SH-SY5Y (cell line): ENCODE measurements at regions not wholly inside any gene's neighbourhood (a gene's known extent, or its start where the extent isn't known, plus 50 kb on each side); places are given as distances from the start of the nearest gene placed in this dataset.

Experiments
- GATA2 ChIP-seq: IDR thresholded peaks from 2 replicates; pipeline ENCODE4 v1.6.1; 2011; ENCODE audit warnings: mild to moderate bottlenecking, low read depth, low read length
- GATA3 ChIP-seq: IDR thresholded peaks from 2 replicates; pipeline ENCODE4 v1.6.1; 2011; ENCODE audit warnings: low read depth, mild to moderate bottlenecking, low read length, moderate library complexity

GRCh38 chr3:182671541-182671940 is 121.8 kb upstream of the ATP11B start:
- no peak for TF ChIP-seq GATA2
- TF ChIP-seq GATA3: no peak
